Neural cell (in vitro differentiated cells): ENCODE measurements at regions not wholly inside any gene's neighbourhood (a gene's known extent, or its start where the extent isn't known, plus 50 kb on each side); places are given as distances from the start of the nearest gene placed in this dataset.

Experiments
- EP300 ChIP-seq: fragments of 450-650 bp; conservative IDR thresholded peaks from 2 replicates; pipeline ENCODE4 v1.6.1; 2014; ENCODE audit warnings: antibody characterized with exemption, mild to moderate bottlenecking, moderate library complexity; ENCODE audit not compliant: poor library complexity, severe bottlenecking
- EZH2 ChIP-seq: fragments of 200-600, 300-800 bp; shearing (Covaris generic), sonication (generic); IDR thresholded peaks from 2 replicates; pipeline ENCODE4 v1.6.1; 2014; ENCODE audit warnings: antibody characterized with exemption, low read length, borderline replicate concordance, mild to moderate bottlenecking; ENCODE audit not compliant: insufficient read depth, poor library complexity, severe bottlenecking
- MXI1 ChIP-seq: fragments of 450-650 bp; conservative IDR thresholded peaks from 2 replicates; pipeline ENCODE4 v1.6.1; 2014; ENCODE audit warnings: antibody characterized with exemption, mild to moderate bottlenecking; ENCODE audit not compliant: poor library complexity, severe bottlenecking
- POLR2AphosphoS5 ChIP-seq: IDR thresholded peaks from 2 replicates; pipeline ENCODE4 v1.6.1; 2012
- RAD21 ChIP-seq: fragments of 450-650 bp; conservative IDR thresholded peaks from 2 replicates; pipeline ENCODE4 v1.6.1; 2014; ENCODE audit warnings: antibody characterized with exemption, mild to moderate bottlenecking, moderate library complexity
- TF ChIP-seq, protein P1 (sequence below): fragments of 450-650 bp; IDR thresholded peaks from 2 replicates; pipeline ENCODE4 v1.5.1; 2014; ENCODE audit warnings: antibody characterized with exemption, mild to moderate bottlenecking, moderate library complexity; ENCODE audit not compliant: poor library complexity, severe bottlenecking

- no peak for TF ChIP-seq POLR2AphosphoS5
- TF ChIP-seq RAD21: no peak
- no peak for TF ChIP-seq MXI1
- TF ChIP-seq, protein P1, sequence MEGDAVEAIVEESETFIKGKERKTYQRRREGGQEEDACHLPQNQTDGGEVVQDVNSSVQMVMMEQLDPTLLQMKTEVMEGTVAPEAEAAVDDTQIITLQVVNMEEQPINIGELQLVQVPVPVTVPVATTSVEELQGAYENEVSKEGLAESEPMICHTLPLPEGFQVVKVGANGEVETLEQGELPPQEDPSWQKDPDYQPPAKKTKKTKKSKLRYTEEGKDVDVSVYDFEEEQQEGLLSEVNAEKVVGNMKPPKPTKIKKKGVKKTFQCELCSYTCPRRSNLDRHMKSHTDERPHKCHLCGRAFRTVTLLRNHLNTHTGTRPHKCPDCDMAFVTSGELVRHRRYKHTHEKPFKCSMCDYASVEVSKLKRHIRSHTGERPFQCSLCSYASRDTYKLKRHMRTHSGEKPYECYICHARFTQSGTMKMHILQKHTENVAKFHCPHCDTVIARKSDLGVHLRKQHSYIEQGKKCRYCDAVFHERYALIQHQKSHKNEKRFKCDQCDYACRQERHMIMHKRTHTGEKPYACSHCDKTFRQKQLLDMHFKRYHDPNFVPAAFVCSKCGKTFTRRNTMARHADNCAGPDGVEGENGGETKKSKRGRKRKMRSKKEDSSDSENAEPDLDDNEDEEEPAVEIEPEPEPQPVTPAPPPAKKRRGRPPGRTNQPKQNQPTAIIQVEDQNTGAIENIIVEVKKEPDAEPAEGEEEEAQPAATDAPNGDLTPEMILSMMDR: no peak
- TF ChIP-seq EP300: no peak
- no peak for TF ChIP-seq EZH2
Measured at GRCh38 chr6:105935416-105935815, 150.7 kb upstream of the PRDM1 start.
